DND-41 (cell line): ENCODE measurements at regions not wholly inside any gene's neighbourhood (a gene's known extent, or its start where the extent isn't known, plus 50 kb on each side); places are given as distances from the start of the nearest gene placed in this dataset.

Source experiments
- ATAC-seq: fragments of 200-7000 bp; cut with Tn5 transposase; 3 replicates; pipeline ENCODE4 v1.9.1; 2021; ENCODE audit warnings: low read depth; ENCODE audit not compliant: insufficient read depth
- DNase-seq: peaks from one replicate; pipeline ENCODE4 v3.0.0-alpha.2; 2020
- H2AFZ ChIP-seq: 2 replicates; pipeline ENCODE4 v1.6.0; 2012; ENCODE audit warnings: low read depth, low read length
- H3K27ac ChIP-seq: 2 replicates; pipeline ENCODE4 v1.5.1; 2012; ENCODE audit warnings: low read length, inconsistent platforms
- H3K27me3 ChIP-seq: fragments of 200-600 bp; sonication (generic); 2 replicates; pipeline ENCODE4 v1.6.0; 2012; ENCODE audit warnings: low read length, mild to moderate bottlenecking, inconsistent platforms; ENCODE audit not compliant: insufficient read depth, poor library complexity
- H3K36me3 ChIP-seq: 2 replicates; pipeline ENCODE4 v1.5.1; 2012; ENCODE audit warnings: low read length, inconsistent platforms; ENCODE audit not compliant: insufficient read depth
- H3K4me1 ChIP-seq: 2 replicates; pipeline ENCODE4 v1.5.1; 2012; ENCODE audit warnings: mild to moderate bottlenecking, low read length; ENCODE audit not compliant: insufficient read depth
- H3K4me2 ChIP-seq: 2 replicates; pipeline ENCODE4 v1.6.0; 2012; ENCODE audit warnings: mild to moderate bottlenecking, moderate library complexity, low read length, inconsistent platforms; ENCODE audit not compliant: insufficient read depth
- H3K4me3 ChIP-seq, 2 experiments: fragments of 200-600 bp in 1 of 2; shearing (Covaris generic) in 1 of 2; 2 replicates each; pipeline ENCODE4 v1.5.1; 2012 to 2016; ENCODE audit warnings: inconsistent platforms in 2 of 2, low read length in 2 of 2, mild to moderate bottlenecking in 2 of 2, low read depth in 1 of 2, moderate library complexity in 1 of 2
- H3K79me2 ChIP-seq: 2 replicates; pipeline ENCODE4 v1.6.0; 2012; ENCODE audit warnings: low read length, inconsistent platforms; ENCODE audit not compliant: insufficient read depth
- H3K9ac ChIP-seq: 2 replicates; pipeline ENCODE4 v1.6.0; 2012; ENCODE audit warnings: low read depth, mild to moderate bottlenecking, inconsistent platforms, low read length, moderate library complexity
- H3K9me3 ChIP-seq: 2 replicates; pipeline ENCODE4 v1.5.1; 2012; ENCODE audit warnings: low read length, moderate library complexity, mild to moderate bottlenecking, inconsistent platforms; ENCODE audit not compliant: insufficient read depth, severe bottlenecking
- H4K20me1 ChIP-seq: 2 replicates; pipeline ENCODE4 v1.6.0; 2012; ENCODE audit warnings: low read length; ENCODE audit not compliant: insufficient read depth
- EZH2 ChIP-seq: IDR thresholded peaks from 3 replicates; pipeline ENCODE4 v1.6.1; 2012; ENCODE audit warnings: borderline replicate concordance, low read depth, mild to moderate bottlenecking, moderate library complexity, low read length, inconsistent platforms; ENCODE audit not compliant: severe bottlenecking
- TF ChIP-seq, protein P1 (sequence below): IDR thresholded peaks from 2 replicates; pipeline ENCODE4 v1.5.1; 2012; ENCODE audit warnings: borderline replicate concordance, low read length, moderate library complexity, mild to moderate bottlenecking; ENCODE audit not compliant: poor library complexity, severe bottlenecking; ENCODE audit errors: extremely low read depth

DNA sequence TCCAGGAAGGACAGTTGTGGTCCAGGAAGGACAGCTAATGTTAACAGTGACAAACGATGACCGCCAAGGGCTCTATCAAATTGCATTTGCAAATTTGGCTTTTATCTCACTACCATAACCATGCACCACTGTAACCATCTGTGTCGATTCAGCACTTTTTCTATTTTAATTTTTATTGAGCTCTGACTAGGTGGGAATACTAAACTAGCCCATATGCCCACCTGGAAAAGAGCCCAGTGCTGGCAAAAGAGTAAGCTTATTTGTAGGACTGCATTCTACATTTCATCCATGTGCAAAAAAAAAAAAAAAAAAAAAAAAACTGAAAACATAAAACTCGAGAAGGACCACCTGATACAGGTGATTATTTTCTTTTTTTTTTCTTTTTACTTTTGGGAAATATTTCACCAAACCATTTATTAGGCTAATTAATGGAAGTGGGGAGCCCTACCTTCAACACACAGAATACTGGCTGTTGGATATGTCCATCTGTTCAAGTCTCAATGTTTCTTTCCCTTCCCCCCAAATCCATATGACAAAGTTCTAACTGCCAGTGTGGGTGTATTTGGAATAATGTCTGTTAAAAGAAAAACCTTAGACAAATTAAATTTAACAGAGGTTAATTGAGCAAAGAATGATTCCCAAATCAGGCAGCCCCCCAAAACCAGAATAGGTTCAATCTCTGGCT is 99.5 kb upstream of the MXRA5 start:
- H4K20me1 ChIP-seq: no peaks in the 10 kb centered on the region
- no peaks in the 10 kb centered on the region for H3K36me3 ChIP-seq
- no peaks in the 10 kb centered on the region for H3K27me3 ChIP-seq
- H2AFZ ChIP-seq: no peak overlapping the region
- H3K9me3 ChIP-seq: no peaks in the 10 kb centered on the region
- H3K27ac ChIP-seq: no peak overlapping the region
- ATAC-seq: no peak
- no peak overlapping the region for H3K9ac ChIP-seq
- no peaks in the 10 kb centered on the region for H3K79me2 ChIP-seq
- TF ChIP-seq EZH2: no peak
- TF ChIP-seq, protein P1, sequence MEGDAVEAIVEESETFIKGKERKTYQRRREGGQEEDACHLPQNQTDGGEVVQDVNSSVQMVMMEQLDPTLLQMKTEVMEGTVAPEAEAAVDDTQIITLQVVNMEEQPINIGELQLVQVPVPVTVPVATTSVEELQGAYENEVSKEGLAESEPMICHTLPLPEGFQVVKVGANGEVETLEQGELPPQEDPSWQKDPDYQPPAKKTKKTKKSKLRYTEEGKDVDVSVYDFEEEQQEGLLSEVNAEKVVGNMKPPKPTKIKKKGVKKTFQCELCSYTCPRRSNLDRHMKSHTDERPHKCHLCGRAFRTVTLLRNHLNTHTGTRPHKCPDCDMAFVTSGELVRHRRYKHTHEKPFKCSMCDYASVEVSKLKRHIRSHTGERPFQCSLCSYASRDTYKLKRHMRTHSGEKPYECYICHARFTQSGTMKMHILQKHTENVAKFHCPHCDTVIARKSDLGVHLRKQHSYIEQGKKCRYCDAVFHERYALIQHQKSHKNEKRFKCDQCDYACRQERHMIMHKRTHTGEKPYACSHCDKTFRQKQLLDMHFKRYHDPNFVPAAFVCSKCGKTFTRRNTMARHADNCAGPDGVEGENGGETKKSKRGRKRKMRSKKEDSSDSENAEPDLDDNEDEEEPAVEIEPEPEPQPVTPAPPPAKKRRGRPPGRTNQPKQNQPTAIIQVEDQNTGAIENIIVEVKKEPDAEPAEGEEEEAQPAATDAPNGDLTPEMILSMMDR: no peak
- no peak for DNase-seq
- no peaks in the 10 kb centered on the region for H3K4me1 ChIP-seq
- no peak overlapping the region for H3K4me3 ChIP-seq
- no peak overlapping the region for H3K4me2 ChIP-seq

DNA sequence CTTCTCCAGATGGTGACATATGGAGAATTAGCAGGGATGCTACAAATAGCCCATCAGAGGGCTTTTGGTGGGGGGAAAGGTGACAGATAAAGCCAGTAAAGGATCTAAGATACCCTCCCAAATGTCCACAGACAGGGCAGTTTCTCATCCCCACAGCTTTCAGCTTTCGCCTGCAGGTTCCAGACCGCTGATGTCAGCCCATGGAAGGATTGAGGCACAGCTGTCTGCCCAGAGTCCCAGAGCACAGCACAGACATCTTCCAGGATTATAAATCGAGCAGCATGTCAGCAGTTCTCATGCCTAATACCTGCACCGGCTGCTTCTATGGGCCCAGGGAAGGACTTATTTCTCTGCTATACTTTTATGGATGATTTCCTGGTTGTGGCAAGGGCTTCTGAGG is 96.7 kb upstream of the MXRA5 start:
- Histone ChIP-seq H3K4me3 (no peak overlapping the region), H4K20me1 (no peaks in the 10 kb centered on the region)
- DNase-seq: no peak

DNA sequence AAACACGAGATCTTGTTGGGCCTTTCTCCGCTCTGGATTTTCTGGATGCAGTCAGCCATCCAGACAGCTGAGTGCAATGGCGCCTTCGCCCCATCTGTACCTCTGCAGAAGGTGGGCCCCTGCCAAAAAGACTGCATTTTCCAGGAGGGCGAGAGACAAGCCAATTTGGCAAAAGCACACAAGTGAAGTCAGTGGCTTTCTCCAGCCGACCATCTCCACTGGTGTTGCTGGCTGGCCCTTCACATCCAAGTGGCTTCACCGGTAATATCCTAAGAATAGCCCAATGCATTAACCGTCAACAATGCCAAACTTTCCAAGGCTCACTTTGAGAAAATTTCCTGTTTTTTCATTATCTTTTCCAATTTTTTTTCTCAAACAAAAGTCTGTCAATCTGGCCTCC is 96.2 kb upstream of the MXRA5 start:
- Histone ChIP-seq H4K20me1 (no peaks in the 10 kb centered on the region), H2AFZ (no peak overlapping the region), H3K4me1 (no peaks in the 10 kb centered on the region), H3K4me2 (no peak overlapping the region), H3K27ac (no peak overlapping the region), H3K27me3 (no peaks in the 10 kb centered on the region), H3K79me2 (no peaks in the 10 kb centered on the region), H3K9ac (no peak overlapping the region), H3K36me3 (no peaks in the 10 kb centered on the region), H3K4me3 (no peak overlapping the region), H3K9me3 (no peaks in the 10 kb centered on the region)
- ATAC-seq (no peak), DNase-seq (no peak)
- TF ChIP-seq, protein P1: no peak
- no peak for TF ChIP-seq EZH2

More for the DNA sequence above, 96.7 kb upstream of the MXRA5 start:
- no peak for ATAC-seq
- Histone ChIP-seq H3K9ac (no peak overlapping the region), H3K36me3 (no peaks in the 10 kb centered on the region), H3K27ac (no peak overlapping the region), H3K27me3 (no peaks in the 10 kb centered on the region), H3K4me2 (no peak overlapping the region), H2AFZ (no peak overlapping the region), H3K9me3 (no peaks in the 10 kb centered on the region), H3K79me2 (no peaks in the 10 kb centered on the region), H3K4me1 (no peaks in the 10 kb centered on the region)
- TF ChIP-seq, protein P1: no peak
- TF ChIP-seq EZH2: no peak
